ENCODE measurements at regions not wholly inside any gene's neighbourhood (a gene's known extent, or its start where the extent isn't known, plus 50 kb on each side); places are given as distances from the start of the nearest gene placed in this dataset.

- TF ChIP-seq CTCF (conservative IDR thresholded peaks at IDR 0.05; ENCODE audit: low read depth in 2 of 2) (no peak), EZH2phosphoT487 (IDR thresholded peaks at IDR 0.05; ENCODE audit: unreplicated experiment) (no peak), EZH2 (IDR thresholded peaks at IDR 0.05; ENCODE audit: low read depth, unreplicated experiment) (no peak), POLR2AphosphoS5 (IDR thresholded peaks at IDR 0.05; ENCODE audit: low read depth) (no peak), CREB1 (CRISPR knock-in tag; IDR thresholded peaks at IDR 0.05; ENCODE audit: low read depth) (no peak), JUNB (IDR thresholded peaks at IDR 0.05; ENCODE audit: unreplicated experiment) (no peak), REST (IDR thresholded peaks at IDR 0.05; ENCODE audit: unreplicated experiment) (no peak), STAT1 (IDR thresholded peaks at IDR 0.05; ENCODE audit: unreplicated experiment) (no peak), NANOG (IDR thresholded peaks at IDR 0.05; ENCODE audit: borderline replicate concordance) (no peak), ETS1 (IDR thresholded peaks at IDR 0.05) (no peak), ZNF114 (CRISPR knock-in tag; IDR thresholded peaks at IDR 0.05) (no peak), ZNF462 (CRISPR knock-in tag; IDR thresholded peaks at IDR 0.05) (no peak)
Measured at GRCh38 chr2:10504370-10504993, 56.4 kb upstream of the ODC1 start.

All from GM23338 (cell line).